ENCODE measurements at regions not wholly inside any gene's neighbourhood (a gene's known extent, or its start where the extent isn't known, plus 50 kb on each side); places are given as distances from the start of the nearest gene placed in this dataset.
"Not testable (repeated sequence)": the region's sequence is repeated elsewhere in the genome, so short reads cannot be mapped to it uniquely, and the experiment has no call there.

- no peak for DNase-seq
These were observed 153.2 kb upstream of the RBM19 start for GRCh38 chr12:114119316-114119715.

- no peak for DNase-seq
These were observed 130.3 kb upstream of the RBM19 start for GRCh38 chr12:114096461-114096860.

- no peak for DNase-seq
These were observed 127.4 kb upstream of the RBM19 start for GRCh38 chr12:114093520-114093919.

GRCh38 chr12:114092981-114093380 lies 126.9 kb upstream of the RBM19 start:
- no peak for DNase-seq

GRCh38 chr12:114090211-114090610 lies 124.1 kb upstream of the RBM19 start:
- no peak for DNase-seq

GRCh38 chr12:114073076-114073475 lies 107.0 kb upstream of the RBM19 start:
- DNase-seq: no peak

- DNase-seq: no peak
These were observed 103.4 kb upstream of the RBM19 start for GRCh38 chr12:114069507-114069906.

GRCh38 chr12:114064497-114064896 lies 98.4 kb upstream of the RBM19 start:
- no peak for DNase-seq

GRCh38 chr12:114064034-114064433 lies 97.9 kb upstream of the RBM19 start:
- DNase-seq: not testable (repeated sequence)

GRCh38 chr12:114063435-114063834 lies 97.3 kb upstream of the RBM19 start:
- no peak for DNase-seq

- not testable (repeated sequence) for DNase-seq
These were observed 90.2 kb upstream of the RBM19 start for GRCh38 chr12:114056351-114056750.

- DNase-seq: no peak
These were observed 88.9 kb upstream of the RBM19 start for GRCh38 chr12:114054982-114055381.

- DNase-seq: no peak
These were observed 80.3 kb upstream of the RBM19 start for GRCh38 chr12:114046236-114046998.

- DNase-seq: no peak
These were observed 79.2 kb upstream of the RBM19 start for GRCh38 chr12:114045349-114045748.

GRCh38 chr12:114041590-114041989 lies 75.5 kb upstream of the RBM19 start:
- no peak for DNase-seq

GRCh38 chr12:114041136-114041535 lies 75.0 kb upstream of the RBM19 start:
- no peak for DNase-seq

GRCh38 chr12:114038962-114039361 lies 72.8 kb upstream of the RBM19 start:
- no peak for DNase-seq

- DNase-seq: no peak
These were observed 66.7 kb upstream of the RBM19 start for GRCh38 chr12:114032801-114033200.

- DNase-seq: peak; percentile 79
These were observed 64.3 kb upstream of the RBM19 start for GRCh38 chr12:114030451-114030850.

GRCh38 chr12:114026805-114027204 lies 60.7 kb upstream of the RBM19 start:
- no peak for DNase-seq

GRCh38 chr12:114025935-114026334 lies 59.8 kb upstream of the RBM19 start:
- DNase-seq: no peak

- DNase-seq: not testable (repeated sequence)
These were observed 56.0 kb upstream of the RBM19 start for GRCh38 chr12:114022081-114022480.

- DNase-seq: no peak
These were observed 52.5 kb upstream of the RBM19 start for GRCh38 chr12:114018669-114019068.

Data from NCI-H1105 (cell line).